GM10248 (cell line): ENCODE measurements at regions not wholly inside any gene's neighbourhood (a gene's known extent, or its start where the extent isn't known, plus 50 kb on each side); places are given as distances from the start of the nearest gene placed in this dataset.

Source experiments
- CTCF ChIA-PET: fragments of 300-600 bp; sonication (Branson Sonifier 250); formaldehyde crosslinking; extraction: SDS; loops from one replicate; lab custom pipeline; 2021; ENCODE audit warnings: antibody characterized with exemption; lab: Yijun Ruan, JAX
- POLR2A ChIA-PET: fragments of 350-650 bp; sonication (Branson Sonifier 250); formaldehyde crosslinking; extraction: SDS; loops from one replicate; lab custom pipeline; 2020; ENCODE audit warnings: antibody characterized with exemption; lab: Yijun Ruan, JAX
- DNase-seq: peaks from one replicate; pipeline ENCODE4 v3.0.0; 2012; ENCODE audit errors: extremely low spot score
- CTCF ChIP-seq: IDR thresholded peaks from 2 replicates; pipeline ENCODE4 v1.5.1; 2012; ENCODE audit warnings: mild to moderate bottlenecking, low read depth; ENCODE audit errors: extremely low read depth, missing control alignments, control extremely low read depth

DNA sequence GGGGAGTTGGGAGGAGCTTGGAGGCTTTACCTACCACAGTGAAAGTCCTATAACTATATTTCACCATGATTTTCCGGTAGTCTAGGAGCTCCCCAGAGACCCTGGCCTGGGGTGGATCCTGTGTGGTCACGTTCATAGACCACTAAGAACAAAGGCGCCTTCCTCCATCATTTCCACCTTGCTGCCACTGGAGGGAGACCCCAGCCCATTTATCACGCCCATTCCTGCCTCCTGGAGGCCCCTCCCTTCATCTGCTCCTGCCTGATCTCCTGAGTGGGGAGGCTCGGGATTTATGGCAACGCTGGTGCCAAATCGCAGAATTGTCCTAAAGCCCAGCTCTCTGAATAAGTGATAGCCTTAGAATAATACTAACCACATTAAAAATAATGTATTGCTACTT lies 507.6 kb upstream of the SPHKAP start:
- no peak for TF ChIP-seq CTCF
- POLR2A ChIA-PET = no interaction called here
- no peak for DNase-seq
- CTCF ChIA-PET = interaction anchor here (1.0 kb wide), 1 partner anchor 396 kb away, joined by 3 read pairs; no protein-coding TSS in a partner anchor

DNA sequence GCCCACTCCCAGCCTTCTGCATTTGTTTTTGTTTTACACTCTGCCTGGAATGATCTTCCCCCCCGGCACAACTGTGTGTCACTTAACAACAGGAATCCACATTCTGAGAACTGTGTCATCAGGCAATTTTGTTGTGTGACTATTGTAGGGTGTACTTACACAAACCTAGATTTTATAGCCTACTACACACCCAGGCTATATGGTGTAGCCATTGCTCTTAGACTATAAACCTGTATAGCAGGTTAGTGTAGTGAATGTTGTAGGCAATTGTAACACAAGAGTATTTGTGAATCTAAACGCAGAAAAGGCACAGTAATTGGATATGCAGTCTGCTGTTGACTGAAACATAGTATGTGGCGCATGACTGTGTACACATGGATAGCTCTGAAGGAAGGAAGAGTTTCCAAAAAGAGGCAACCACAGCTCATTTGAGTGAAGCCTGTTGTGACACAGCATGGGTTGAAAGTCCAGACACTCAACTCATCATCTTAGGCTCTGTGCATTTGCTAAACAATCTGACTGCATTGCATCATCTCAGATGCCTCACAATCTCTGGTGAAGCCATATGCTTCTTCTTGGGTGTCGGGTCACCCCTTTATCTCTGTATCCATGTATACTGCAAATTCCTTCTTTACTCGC lies 506.6 kb upstream of the SPHKAP start:
- TF ChIP-seq CTCF = no peak
- ChIA-PET CTCF (no interaction called here), POLR2A (no interaction called here)
- DNase-seq = no peak

GRCh38 chr2:228681979-228682378 lies 500.5 kb upstream of the SPHKAP start:
- ChIA-PET CTCF (interaction anchor here (1.1 kb wide), 1 partner anchor 16 kb away, joined by 3 read pairs; no protein-coding TSS in a partner anchor), POLR2A (no interaction called here)
- no peak for TF ChIP-seq CTCF

GRCh38 chr2:228681426-228681825 lies 499.9 kb upstream of the SPHKAP start:
- no peak for TF ChIP-seq CTCF
- ChIA-PET CTCF (interaction anchor here (1.1 kb wide), 1 partner anchor 15 kb away, joined by 3 read pairs; no protein-coding TSS in a partner anchor), POLR2A (no interaction called here)
- no peak for DNase-seq

More at GRCh38 chr2:228681979-228682378, 500.5 kb upstream of the SPHKAP start:
- no peak for DNase-seq

- CTCF ChIA-PET = no interaction called here
- POLR2A ChIA-PET = no interaction called here
- TF ChIP-seq CTCF = no peak
- no peak for DNase-seq
Measured at GRCh38 chr2:228678110-228678509, 496.6 kb upstream of the SPHKAP start.

DNA sequence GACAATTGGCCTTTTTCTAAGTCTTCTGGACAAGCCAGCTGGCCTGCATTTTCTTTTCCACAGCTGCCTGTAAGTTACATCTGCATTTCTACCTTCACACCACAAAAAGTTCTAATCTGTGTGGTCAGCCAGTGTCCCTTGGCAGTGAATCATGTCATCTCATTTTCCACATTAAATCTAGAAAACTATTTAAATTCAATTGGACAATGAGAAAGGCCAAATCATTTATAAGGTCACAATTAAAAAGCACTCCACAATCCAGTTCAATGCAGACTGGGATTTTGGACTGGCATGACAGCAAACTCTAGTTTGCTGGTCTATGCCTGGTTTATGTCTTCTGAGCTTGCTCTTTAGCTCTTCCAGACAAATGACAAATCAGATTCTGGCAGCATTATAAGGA lies 494.2 kb upstream of the SPHKAP start:
- no peak for DNase-seq
- CTCF ChIA-PET = interaction anchor here (1.2 kb wide), 1 partner anchor 9 kb away, joined by 3 read pairs; no protein-coding TSS in a partner anchor
- TF ChIP-seq CTCF = no peak
- POLR2A ChIA-PET = no interaction called here
